ENCODE measurements at regions not wholly inside any gene's neighbourhood (a gene's known extent, or its start where the extent isn't known, plus 50 kb on each side); places are given as distances from the start of the nearest gene placed in this dataset.

DNA sequence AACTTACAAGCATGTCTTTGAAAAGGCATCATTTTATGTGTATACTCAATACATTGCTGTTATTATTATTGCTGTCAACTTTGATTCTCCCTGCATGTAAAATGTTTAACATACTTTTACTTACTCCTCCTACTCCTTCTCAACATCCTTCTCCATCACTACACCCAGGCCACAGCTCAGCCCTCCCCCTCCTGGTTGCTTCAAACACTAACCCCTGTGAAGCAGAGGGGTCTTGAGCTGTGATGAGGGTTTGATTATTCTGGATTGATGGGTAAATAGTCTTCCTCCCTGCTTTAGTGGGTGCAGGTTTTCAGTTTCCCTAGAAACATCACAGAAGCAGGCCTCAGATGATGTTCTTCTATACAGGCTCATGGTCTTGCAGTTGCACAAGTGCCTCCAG lies 221.0 kb downstream of the OSR1 start:
- no peak for TF ChIP-seq GATA2 (IDR thresholded peaks at IDR 0.05; ENCODE audit: insufficient read depth, insufficient read length, low read depth, low read length)
- TF ChIP-seq EZH2 (IDR thresholded peaks at IDR 0.05; ENCODE audit: borderline replicate concordance, low read depth, low read length, severe bottlenecking), result no peak
- no peak for TF ChIP-seq JUN (IDR thresholded peaks at IDR 0.05; ENCODE audit: borderline replicate concordance, insufficient read depth, insufficient read length, low read depth)
- TF ChIP-seq POLR2AphosphoS5 (IDR thresholded peaks at IDR 0.05; ENCODE audit: insufficient read depth, low read depth, low read length), result no peak
- TF ChIP-seq, protein P1, sequence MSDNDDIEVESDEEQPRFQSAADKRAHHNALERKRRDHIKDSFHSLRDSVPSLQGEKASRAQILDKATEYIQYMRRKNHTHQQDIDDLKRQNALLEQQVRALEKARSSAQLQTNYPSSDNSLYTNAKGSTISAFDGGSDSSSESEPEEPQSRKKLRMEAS (IDR thresholded peaks at IDR 0.05; ENCODE audit: insufficient read depth, insufficient read length), result no peak
- TF ChIP-seq MYC (IDR thresholded peaks at IDR 0.05; ENCODE audit: low read depth, low read length), result no peak
- Histone ChIP-seq H3K27me3 (ENCODE audit: control insufficient read depth in 2 of 2, insufficient read depth in 2 of 2, low read length in 2 of 2) (no peaks in the 10 kb centered on the region), H3K36me3 (ENCODE audit: control insufficient read depth in 2 of 2, extremely low read depth in 1 of 2, insufficient read depth in 2 of 2, low read length in 2 of 2) (no peaks in the 10 kb centered on the region), H3K27ac (ENCODE audit: insufficient read depth, low read depth, low read length) (no peak overlapping the region), H3K4me1 (ENCODE audit: control insufficient read depth, extremely low read depth, insufficient read depth, low read length) (peaks cover 19% of the 10 kb centered on the region), H4K20me1 (replicated peaks; ENCODE audit: control insufficient read depth, extremely low read depth, insufficient read depth, low read length) (no peaks in the 10 kb centered on the region), H3K4me2 (ENCODE audit: insufficient read depth, low read length) (no peak overlapping the region), H3K79me2 (ENCODE audit: control insufficient read depth, insufficient read depth, low read length) (no peaks in the 10 kb centered on the region), H3K9me1 (replicated peaks; ENCODE audit: control insufficient read depth, extremely low read depth, insufficient read depth, low read length) (no peaks in the 10 kb centered on the region), H2AFZ (ENCODE audit: low read depth, low read length) (no peak overlapping the region), H3K9me3 (replicated peaks; ENCODE audit: control insufficient read depth, insufficient read depth, low read length) (no peaks in the 10 kb centered on the region), H3K4me3 (replicated peaks in 1 of 3; ENCODE audit: insufficient read depth in 1 of 3, low read depth in 1 of 3, low read length in 3 of 3) (no peak overlapping the region), H3K9ac (replicated peaks; ENCODE audit: extremely low read depth, insufficient read depth, low read length) (no peak overlapping the region)
- ChIA-PET POLR2A (no interaction called here), CTCF (interaction anchor here (1.8 kb wide), 1 partner anchor 17 kb away, joined by 10 read pairs; no protein-coding TSS in a partner anchor)
- no peak for DNase-seq (ENCODE audit: low read depth, low spot score)
- intact Hi-C loops (cut with micrococcal nuclease), result no loop called here
- dilution Hi-C loops (cut with MboI; ENCODE audit: extremely low pct_ligation_motif_present, low sequenced_read_pairs), result no loop called here
- BruUV-seq (replicated peaks), result no TSS peak
- no peak for FAIRE-seq

DNA sequence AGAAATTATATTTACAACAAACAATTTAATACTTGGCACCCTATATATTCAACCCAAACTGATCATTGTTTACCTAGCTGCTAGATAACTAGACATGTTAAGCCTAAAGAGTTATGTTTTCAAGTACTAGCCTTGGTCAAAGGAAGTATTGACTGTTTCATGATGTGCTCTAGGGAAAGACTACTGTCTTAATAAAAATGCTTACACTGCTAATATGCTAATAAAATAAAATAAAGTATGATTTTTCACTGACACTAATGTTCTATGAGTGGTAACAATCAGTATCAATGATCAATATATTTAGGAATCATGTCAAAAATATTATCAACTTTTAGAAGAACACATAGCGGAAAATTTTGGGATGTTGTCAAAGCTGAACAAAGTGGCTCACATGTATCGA lies 225.5 kb downstream of the OSR1 start:
- H3K36me3 ChIP-seq (ENCODE audit: control insufficient read depth in 2 of 2, extremely low read depth in 1 of 2, insufficient read depth in 2 of 2, low read length in 2 of 2), result no peaks in the 10 kb centered on the region
- no peak overlapping the region for H3K4me3 ChIP-seq (replicated peaks in 1 of 3; ENCODE audit: insufficient read depth in 1 of 3, low read depth in 1 of 3, low read length in 3 of 3)
- TF ChIP-seq EZH2 (IDR thresholded peaks at IDR 0.05; ENCODE audit: borderline replicate concordance, low read depth, low read length, severe bottlenecking), result no peak
- no peak for TF ChIP-seq MYC (IDR thresholded peaks at IDR 0.05; ENCODE audit: low read depth, low read length)
- TF ChIP-seq POLR2A (IDR thresholded peaks at IDR 0.05; ENCODE audit: low read depth, low read length), result no peak
- no peak for TF ChIP-seq GATA2 (IDR thresholded peaks at IDR 0.05; ENCODE audit: insufficient read depth, insufficient read length, low read depth, low read length)
- TF ChIP-seq, protein P2, sequence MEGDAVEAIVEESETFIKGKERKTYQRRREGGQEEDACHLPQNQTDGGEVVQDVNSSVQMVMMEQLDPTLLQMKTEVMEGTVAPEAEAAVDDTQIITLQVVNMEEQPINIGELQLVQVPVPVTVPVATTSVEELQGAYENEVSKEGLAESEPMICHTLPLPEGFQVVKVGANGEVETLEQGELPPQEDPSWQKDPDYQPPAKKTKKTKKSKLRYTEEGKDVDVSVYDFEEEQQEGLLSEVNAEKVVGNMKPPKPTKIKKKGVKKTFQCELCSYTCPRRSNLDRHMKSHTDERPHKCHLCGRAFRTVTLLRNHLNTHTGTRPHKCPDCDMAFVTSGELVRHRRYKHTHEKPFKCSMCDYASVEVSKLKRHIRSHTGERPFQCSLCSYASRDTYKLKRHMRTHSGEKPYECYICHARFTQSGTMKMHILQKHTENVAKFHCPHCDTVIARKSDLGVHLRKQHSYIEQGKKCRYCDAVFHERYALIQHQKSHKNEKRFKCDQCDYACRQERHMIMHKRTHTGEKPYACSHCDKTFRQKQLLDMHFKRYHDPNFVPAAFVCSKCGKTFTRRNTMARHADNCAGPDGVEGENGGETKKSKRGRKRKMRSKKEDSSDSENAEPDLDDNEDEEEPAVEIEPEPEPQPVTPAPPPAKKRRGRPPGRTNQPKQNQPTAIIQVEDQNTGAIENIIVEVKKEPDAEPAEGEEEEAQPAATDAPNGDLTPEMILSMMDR (IDR thresholded peaks at IDR 0.05; ENCODE audit: extremely low read depth in 1 of 2, insufficient read depth in 1 of 2, low read depth in 1 of 2, low read length in 2 of 2), result no peak
- no peak for TF ChIP-seq FOS (IDR thresholded peaks at IDR 0.05; ENCODE audit: borderline replicate concordance, insufficient read depth, low read length)
- TF ChIP-seq, protein P1 (IDR thresholded peaks at IDR 0.05; ENCODE audit: insufficient read depth, insufficient read length), result no peak
- no peak for TF ChIP-seq JUN (IDR thresholded peaks at IDR 0.05; ENCODE audit: borderline replicate concordance, insufficient read depth, insufficient read length, low read depth)
- no peak for TF ChIP-seq POLR2AphosphoS5 (IDR thresholded peaks at IDR 0.05; ENCODE audit: insufficient read depth, low read depth, low read length)
- BruUV-seq (replicated peaks), result no TSS peak
- intact Hi-C loops (cut with micrococcal nuclease), result no loop called here
- no peak for DNase-seq (ENCODE audit: low read depth, low spot score)
- H2AFZ ChIP-seq (ENCODE audit: low read depth, low read length), result no peak overlapping the region
- no peaks in the 10 kb centered on the region for H4K20me1 ChIP-seq (replicated peaks; ENCODE audit: control insufficient read depth, extremely low read depth, insufficient read depth, low read length)
- CTCF ChIA-PET, result interaction anchor here (1.6 to 2.2 kb wide), 2 partner anchors 8 to 13 kb away, joined by 6 to 7 read pairs; no protein-coding TSS in a partner anchor
- no peak for FAIRE-seq
- dilution Hi-C loops (cut with MboI; ENCODE audit: extremely low pct_ligation_motif_present, low sequenced_read_pairs), result no loop called here
- H3K9me1 ChIP-seq (replicated peaks; ENCODE audit: control insufficient read depth, extremely low read depth, insufficient read depth, low read length), result no peaks in the 10 kb centered on the region
- H3K9me3 ChIP-seq (replicated peaks; ENCODE audit: control insufficient read depth, insufficient read depth, low read length), result no peaks in the 10 kb centered on the region
- POLR2A ChIA-PET, result no interaction called here
- no peaks in the 10 kb centered on the region for H3K27me3 ChIP-seq (ENCODE audit: control insufficient read depth in 2 of 2, insufficient read depth in 2 of 2, low read length in 2 of 2)
- H3K9ac ChIP-seq (replicated peaks; ENCODE audit: extremely low read depth, insufficient read depth, low read length), result no peak overlapping the region
- H3K4me1 ChIP-seq (ENCODE audit: control insufficient read depth, extremely low read depth, insufficient read depth, low read length), result peaks cover 16% of the 10 kb centered on the region
- H3K79me2 ChIP-seq (ENCODE audit: control insufficient read depth, insufficient read depth, low read length), result no peaks in the 10 kb centered on the region
- H3K4me2 ChIP-seq (ENCODE audit: insufficient read depth, low read length), result no peak overlapping the region
- H3K27ac ChIP-seq (ENCODE audit: insufficient read depth, low read depth, low read length), result no peak overlapping the region

Data from endothelial cell of umbilical vein (primary cell).